ENCODE measurements at regions not wholly inside any gene's neighbourhood (a gene's known extent, or its start where the extent isn't known, plus 50 kb on each side); places are given as distances from the start of the nearest gene placed in this dataset.

DNA sequence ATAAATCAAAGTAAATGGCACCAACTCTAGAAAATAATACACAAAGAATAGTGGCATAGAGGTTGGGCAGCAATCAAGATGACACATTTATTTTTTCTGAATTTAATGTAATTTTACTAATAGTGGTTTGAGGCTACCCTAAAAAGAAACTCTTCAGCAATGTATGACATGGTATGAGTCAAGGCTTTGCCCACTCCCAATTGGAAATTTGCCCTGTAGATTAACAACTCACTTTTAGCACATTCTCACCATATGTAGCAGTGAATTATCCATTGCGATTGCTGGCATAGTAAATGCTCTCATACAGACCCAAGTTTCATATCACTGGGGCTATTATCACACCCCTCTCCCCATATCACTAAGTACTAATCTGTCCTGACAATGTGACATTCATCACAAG is 832.1 kb upstream of the ZNF608 start:
- ATAC-seq (ENCODE audit: low FRiP score): no peak
- no peak for TF ChIP-seq CTCF (IDR thresholded peaks at IDR 0.05)
- DNase-seq (ENCODE audit: low spot score): no peak

DNA sequence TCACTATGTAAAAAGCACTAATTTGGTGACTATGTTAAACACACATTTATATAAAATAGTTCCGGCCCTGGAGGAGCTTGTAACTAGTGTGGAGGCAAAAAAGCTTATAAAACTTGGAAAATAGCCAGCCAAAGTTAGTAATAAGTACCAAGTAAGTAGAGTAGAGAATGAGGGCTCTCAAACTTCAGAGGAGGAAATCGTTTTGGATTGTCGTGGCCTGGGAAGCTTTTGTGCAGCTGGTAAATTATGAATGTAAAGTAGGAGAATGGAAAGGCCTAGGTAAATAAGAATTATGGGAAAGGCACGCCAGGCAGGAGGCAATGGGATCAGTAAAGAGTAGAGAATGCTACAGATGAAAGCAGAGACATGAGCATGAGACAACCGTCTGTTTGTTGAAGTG is 832.7 kb upstream of the ZNF608 start:
- DNase-seq (ENCODE audit: low spot score) (no peak), ATAC-seq (ENCODE audit: low FRiP score) (no peak)
- TF ChIP-seq CTCF (IDR thresholded peaks at IDR 0.05): no peak

GRCh38 chr5:125581311-125581710 is 834.9 kb upstream of the ZNF608 start:
- no peak for TF ChIP-seq CTCF (IDR thresholded peaks at IDR 0.05)
- ATAC-seq (ENCODE audit: low FRiP score) (no peak), DNase-seq (ENCODE audit: low spot score) (no peak)

- ATAC-seq (ENCODE audit: low FRiP score) (no peak), DNase-seq (ENCODE audit: low spot score) (no peak)
Observed at GRCh38 chr5:125582352-125582751, 835.9 kb upstream of the ZNF608 start.

DNA sequence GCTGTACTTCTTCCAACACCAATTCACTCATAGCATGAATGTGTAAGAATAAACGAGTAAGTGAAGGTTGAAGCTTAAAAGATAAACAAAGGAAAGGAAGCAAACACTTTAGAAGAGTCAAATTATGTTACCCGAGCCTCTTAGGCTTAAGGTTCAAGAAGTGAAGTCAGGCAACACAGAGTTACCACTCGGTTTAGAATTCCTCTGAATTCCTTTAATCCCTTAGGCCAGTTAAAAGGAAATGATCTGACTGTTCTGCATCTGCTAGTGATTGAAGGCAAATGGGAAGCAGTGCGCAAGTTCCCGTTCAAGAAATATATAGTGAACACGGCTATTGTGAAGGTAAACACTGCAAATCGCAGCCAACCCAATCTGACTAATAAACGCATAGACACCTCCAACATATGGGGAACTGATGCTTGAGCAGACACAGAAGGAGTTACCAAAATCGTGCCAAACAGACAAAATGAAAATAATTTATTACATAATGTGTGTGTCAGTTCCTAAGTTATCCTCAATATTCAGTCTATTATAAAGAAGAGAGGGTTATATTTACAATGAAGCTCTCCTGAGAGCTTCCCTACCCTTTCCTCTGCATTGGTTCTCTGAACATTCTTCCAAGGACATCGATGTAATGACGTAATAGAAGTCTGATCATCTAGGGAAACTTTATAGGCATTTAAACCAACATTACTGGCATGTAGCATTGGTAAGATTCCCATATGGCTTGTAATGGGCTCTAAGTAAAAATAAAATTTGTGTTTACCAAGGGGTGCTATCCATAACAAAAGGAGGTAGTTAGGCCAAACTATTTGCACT is 837.1 kb upstream of the ZNF608 start:
- DNase-seq (ENCODE audit: low spot score): no peak
- TF ChIP-seq CTCF (IDR thresholded peaks at IDR 0.05): no peak
- ATAC-seq (ENCODE audit: low FRiP score): no peak

More at GRCh38 chr5:125582352-125582751, 835.9 kb upstream of the ZNF608 start:
- TF ChIP-seq CTCF (IDR thresholded peaks at IDR 0.05): no peak

GRCh38 chr5:125584140-125584520 is 837.7 kb upstream of the ZNF608 start:
- TF ChIP-seq CTCF (IDR thresholded peaks at IDR 0.05): no peak
- no peak for ATAC-seq (ENCODE audit: low FRiP score)
- no peak for DNase-seq (ENCODE audit: low spot score)

DNA sequence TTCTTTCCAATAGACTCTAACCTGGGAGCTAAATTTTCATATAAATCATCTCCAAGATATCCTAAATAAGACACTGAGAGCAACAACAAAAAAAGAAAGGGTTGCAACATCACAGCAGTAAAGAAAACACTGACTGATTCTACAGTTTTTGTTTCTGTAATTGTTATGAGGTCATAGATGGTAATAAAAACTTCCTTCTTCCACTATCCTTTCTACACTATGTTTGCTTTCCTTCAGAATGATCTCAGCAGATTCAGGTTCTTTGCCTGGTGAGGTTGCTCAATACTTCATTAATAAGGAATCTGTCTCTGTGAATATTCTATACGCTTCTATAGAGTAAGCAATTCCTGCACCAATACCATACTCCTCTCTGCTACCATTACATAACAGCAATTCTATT is 835.6 kb upstream of the GRAMD2B start:
- no peak for TF ChIP-seq CTCF (IDR thresholded peaks at IDR 0.05)
- ATAC-seq (ENCODE audit: low FRiP score): no peak
- DNase-seq (ENCODE audit: low spot score): no peak

Data from omental fat pad (tissue), 3 donors.